ENCODE measurements at regions not wholly inside any gene's neighbourhood (a gene's known extent, or its start where the extent isn't known, plus 50 kb on each side); places are given as distances from the start of the nearest gene placed in this dataset.

DNA sequence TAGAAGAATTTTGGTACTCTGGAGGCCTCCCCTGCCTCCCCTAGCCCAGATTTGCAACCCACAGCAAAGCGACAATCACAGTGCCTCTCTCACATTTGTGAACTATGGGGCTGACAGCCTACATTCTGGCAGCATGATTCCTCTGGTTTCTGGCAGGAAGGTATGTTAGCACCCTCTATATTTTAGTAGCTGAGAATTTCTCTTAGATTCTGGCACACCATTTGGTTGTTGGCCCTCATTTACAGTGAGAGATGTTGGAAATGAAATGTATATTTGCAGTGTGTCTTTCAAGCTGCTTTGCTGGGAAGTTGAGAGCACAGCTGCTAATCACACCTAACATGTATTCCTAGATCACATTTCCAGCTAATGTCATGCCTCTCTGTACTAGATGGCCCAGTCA is 735.0 kb downstream of the FGF9 start:
- H3K9ac ChIP-seq (ENCODE audit: low read length) = no peak overlapping the region
- WGBS (ENCODE audit: insufficient coverage) = 60% methylated on average over 1 of the region's 1 CpG
- no peak overlapping the region for H3K27ac Mint-ChIP-seq
- no peak for TF ChIP-seq EZH2 (IDR thresholded peaks at IDR 0.05; ENCODE audit: borderline replicate concordance, insufficient read depth, low read depth, low read length, poor library complexity, severe bottlenecking)
- no peak for TF ChIP-seq CTCF (IDR thresholded peaks at IDR 0.05)
- no peaks in the 10 kb centered on the region for H3K79me2 ChIP-seq (ENCODE audit: control insufficient read depth, insufficient read depth, low read length)
- no peak overlapping the region for H3K4me2 ChIP-seq (replicated peaks; ENCODE audit: low read depth, low read length, poor library complexity, severe bottlenecking)
- no peak for DNase-seq
- intact Hi-C loops (cut with micrococcal nuclease) = no loop called here
- no peak overlapping the region for H3K27ac ChIP-seq (ENCODE audit: low read length in 2 of 2)
- no peaks in the 10 kb centered on the region for H3K27me3 Mint-ChIP-seq
- H3K4me3 Mint-ChIP-seq = no peak overlapping the region
- H3K4me1 Mint-ChIP-seq = no peaks in the 10 kb centered on the region
- peaks cover 5% of the 10 kb centered on the region for H3K9me3 Mint-ChIP-seq (ENCODE audit: insufficient read depth)
- H2AFZ ChIP-seq (ENCODE audit: insufficient read depth, low read depth, low read length, poor library complexity, severe bottlenecking) = no peak overlapping the region
- no peak overlapping the region for H3K4me3 ChIP-seq (ENCODE audit: control extremely low read depth in 1 of 5, extremely low read depth in 1 of 5, insufficient read depth in 1 of 5, low read depth in 2 of 5, low read length in 4 of 5)
- no peaks in the 10 kb centered on the region for H3K27me3 ChIP-seq (replicated peaks in 1 of 4; ENCODE audit: control extremely low read depth in 1 of 4, control insufficient read depth in 3 of 4, insufficient read depth in 4 of 4, low read length in 3 of 4)
- POLR2A ChIA-PET = no interaction called here
- no peaks in the 10 kb centered on the region for H3K36me3 ChIP-seq (replicated peaks in 1 of 2; ENCODE audit: control extremely low read depth in 1 of 2, control insufficient read depth in 1 of 2, extremely low read depth in 1 of 2, insufficient read depth in 2 of 2, low read length in 1 of 2)
- no peaks in the 10 kb centered on the region for H3K4me1 ChIP-seq (ENCODE audit: control insufficient read depth in 2 of 2, insufficient read depth in 2 of 2, low read length in 2 of 2)
- CTCF ChIA-PET = no interaction called here
- H4K20me1 ChIP-seq (ENCODE audit: control insufficient read depth, insufficient read depth, low read length, poor library complexity, severe bottlenecking) = no peaks in the 10 kb centered on the region
- ATAC-seq (ENCODE audit: low read depth) = no peak
- H3K9me3 ChIP-seq (ENCODE audit: control extremely low read depth in 1 of 3, control insufficient read depth in 2 of 3, insufficient read depth in 1 of 3, low read length in 2 of 3) = peaks cover 0 to 3% (median 1%) of the 10 kb centered on the region in 3 donors

GRCh38 chr13:22412452-22412851 is 741.6 kb downstream of the FGF9 start:
- POLR2A ChIA-PET = interaction anchor here (0.6 kb wide), 1 partner anchor 456 kb away, joined by 3 read pairs; no protein-coding TSS in a partner anchor
- H4K20me1 ChIP-seq (ENCODE audit: control insufficient read depth, insufficient read depth, low read length, poor library complexity, severe bottlenecking) = no peaks in the 10 kb centered on the region
- H3K4me3 Mint-ChIP-seq = no peak overlapping the region
- ATAC-seq (ENCODE audit: low read depth) (no peak), DNase-seq (no peak)
- TF ChIP-seq CTCF (IDR thresholded peaks at IDR 0.05) (no peak), EZH2 (IDR thresholded peaks at IDR 0.05; ENCODE audit: borderline replicate concordance, insufficient read depth, low read depth, low read length, poor library complexity, severe bottlenecking) (no peak)
- no peak overlapping the region for H3K4me2 ChIP-seq (replicated peaks; ENCODE audit: low read depth, low read length, poor library complexity, severe bottlenecking)
- CTCF ChIA-PET = no interaction called here
- H3K36me3 ChIP-seq (replicated peaks in 1 of 2; ENCODE audit: control extremely low read depth in 1 of 2, control insufficient read depth in 1 of 2, extremely low read depth in 1 of 2, insufficient read depth in 2 of 2, low read length in 1 of 2) = no peaks in the 10 kb centered on the region
- no peaks in the 10 kb centered on the region for H3K27me3 ChIP-seq (replicated peaks in 1 of 4; ENCODE audit: control extremely low read depth in 1 of 4, control insufficient read depth in 3 of 4, insufficient read depth in 4 of 4, low read length in 3 of 4)
- no CpG with 5 or more reads among the region's 1 CpG for WGBS (ENCODE audit: insufficient coverage)
- no peak overlapping the region for H2AFZ ChIP-seq (ENCODE audit: insufficient read depth, low read depth, low read length, poor library complexity, severe bottlenecking)
- peaks cover 0 to 18% (median 9%) of the 10 kb centered on the region in 3 donors for H3K9me3 ChIP-seq (ENCODE audit: control extremely low read depth in 1 of 3, control insufficient read depth in 2 of 3, insufficient read depth in 1 of 3, low read length in 2 of 3)
- H3K9me3 Mint-ChIP-seq (ENCODE audit: insufficient read depth) = peaks cover 16% of the 10 kb centered on the region
- H3K27ac ChIP-seq (ENCODE audit: low read length in 2 of 2) = no peak overlapping the region
- no peak overlapping the region for H3K27ac Mint-ChIP-seq
- no peaks in the 10 kb centered on the region for H3K79me2 ChIP-seq (ENCODE audit: control insufficient read depth, insufficient read depth, low read length)
- H3K4me1 Mint-ChIP-seq = no peaks in the 10 kb centered on the region
- no peaks in the 10 kb centered on the region for H3K4me1 ChIP-seq (ENCODE audit: control insufficient read depth in 2 of 2, insufficient read depth in 2 of 2, low read length in 2 of 2)
- H3K4me3 ChIP-seq (ENCODE audit: control extremely low read depth in 1 of 5, extremely low read depth in 1 of 5, insufficient read depth in 1 of 5, low read depth in 2 of 5, low read length in 4 of 5) = no peak overlapping the region
- intact Hi-C loops (cut with micrococcal nuclease) = no loop called here
- no peak overlapping the region for H3K9ac ChIP-seq (ENCODE audit: low read length)
- H3K27me3 Mint-ChIP-seq = no peaks in the 10 kb centered on the region

Data from B cell (primary cell).